ENCODE measurements at regions not wholly inside any gene's neighbourhood (a gene's known extent, or its start where the extent isn't known, plus 50 kb on each side); places are given as distances from the start of the nearest gene placed in this dataset.
"Not testable (repeated sequence)": the region's sequence is repeated elsewhere in the genome, so short reads cannot be mapped to it uniquely, and the experiment has no call there.

- DNase-seq, result not testable (repeated sequence)
These were observed 75.9 kb downstream of the OR4F16 start for GRCh38 chr1:610538-610937.

GRCh38 chr1:609161-609560 lies 77.3 kb downstream of the OR4F16 start:
- DNase-seq, result not testable (repeated sequence)

- peak; percentile 50 for DNase-seq
These were observed 81.2 kb downstream of the OR4F16 start for GRCh38 chr1:605279-605678.

DNA sequence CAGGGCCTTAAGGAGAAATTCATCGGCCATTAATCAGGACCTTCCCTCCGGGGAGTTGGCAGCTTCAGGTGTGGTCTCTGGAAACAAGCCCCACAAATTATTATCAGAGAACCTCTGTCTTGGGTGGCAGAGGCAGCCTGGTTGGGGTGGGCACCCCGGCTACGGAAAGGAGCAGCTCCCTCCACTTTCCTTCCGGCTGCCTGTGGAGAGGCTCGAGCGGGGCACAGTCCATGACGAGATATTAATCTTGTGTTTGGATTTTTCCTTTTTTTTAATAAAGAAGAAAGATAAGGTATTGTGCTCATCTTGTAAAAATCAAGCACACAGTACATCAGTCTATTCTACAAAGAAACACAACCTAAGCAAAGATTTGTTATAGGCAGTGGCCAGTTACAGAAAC lies 98.2 kb downstream of the OR4F16 start:
- DNase-seq, result not testable (repeated sequence)

GRCh38 chr1:585992-586391 lies 100.5 kb downstream of the OR4F16 start:
- peak; percentile 38 for DNase-seq

Measured in CD4-positive, alpha-beta T cell treated with Interleukin-21 for 1 hour (primary cell).